ENCODE measurements at regions not wholly inside any gene's neighbourhood (a gene's known extent, or its start where the extent isn't known, plus 50 kb on each side); places are given as distances from the start of the nearest gene placed in this dataset.
"Not testable (repeated sequence)": the region's sequence is repeated elsewhere in the genome, so short reads cannot be mapped to it uniquely, and the experiment has no call there.

DNA sequence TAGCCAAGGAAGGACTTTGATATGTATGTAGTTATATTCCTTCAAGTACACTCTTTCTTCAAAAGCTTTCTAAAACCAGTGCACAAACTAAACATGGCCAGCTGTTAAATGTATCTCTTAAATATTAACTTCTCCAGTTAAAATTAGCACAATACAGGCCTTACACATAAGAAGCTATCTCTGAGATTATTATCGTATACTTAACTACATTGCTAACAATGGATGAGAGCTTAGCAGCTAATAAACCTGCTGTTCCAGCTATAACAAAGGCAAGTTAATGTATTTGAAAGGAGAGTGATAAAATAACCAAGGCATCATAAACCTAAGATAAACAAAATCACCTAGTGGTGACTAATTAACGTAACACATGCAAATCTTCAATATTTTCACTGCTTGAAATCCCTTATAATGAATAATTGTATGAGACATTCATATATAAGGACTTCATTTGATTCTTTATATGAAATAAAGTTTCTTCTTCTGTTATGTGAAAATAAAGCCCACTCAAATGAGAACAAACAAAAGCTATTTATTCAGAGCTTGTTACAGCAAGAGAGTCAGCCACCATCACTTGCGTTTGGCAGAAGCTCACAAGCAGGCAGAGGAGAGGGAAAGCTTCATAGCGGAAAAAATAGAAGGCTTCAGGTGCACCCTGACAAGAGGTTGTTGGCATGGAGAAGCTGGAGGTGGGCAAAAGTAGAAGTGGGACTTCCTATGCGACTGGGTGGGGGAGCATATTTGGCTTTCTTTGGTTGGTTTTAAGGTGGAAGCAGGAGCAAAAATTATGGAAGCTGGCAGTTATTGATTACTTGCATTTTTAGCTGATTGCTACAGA lies 274.1 kb upstream of the CHRM3 start:
- no peak for DNase-seq (ENCODE audit: low spot score)

DNA sequence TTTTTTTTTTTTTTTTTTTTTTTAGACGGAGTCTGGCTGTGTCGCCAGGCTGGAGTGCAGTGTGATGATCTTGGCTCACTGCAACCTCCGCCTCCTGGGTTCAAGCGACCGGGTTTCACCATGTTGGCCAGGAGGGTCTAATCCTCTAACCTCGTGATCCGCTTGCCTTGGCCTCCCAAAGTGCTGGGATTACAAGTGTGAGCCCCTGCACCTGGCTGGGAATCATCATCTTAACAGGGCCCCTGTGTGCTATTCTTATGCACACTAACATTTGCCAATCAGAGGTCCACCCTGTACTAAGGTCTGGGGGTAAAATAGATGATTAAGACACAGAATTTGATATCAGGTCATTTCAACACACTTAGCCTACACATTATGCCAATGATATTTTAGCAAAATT lies 278.7 kb upstream of the CHRM3 start:
- no peak for DNase-seq (ENCODE audit: low spot score)

DNA sequence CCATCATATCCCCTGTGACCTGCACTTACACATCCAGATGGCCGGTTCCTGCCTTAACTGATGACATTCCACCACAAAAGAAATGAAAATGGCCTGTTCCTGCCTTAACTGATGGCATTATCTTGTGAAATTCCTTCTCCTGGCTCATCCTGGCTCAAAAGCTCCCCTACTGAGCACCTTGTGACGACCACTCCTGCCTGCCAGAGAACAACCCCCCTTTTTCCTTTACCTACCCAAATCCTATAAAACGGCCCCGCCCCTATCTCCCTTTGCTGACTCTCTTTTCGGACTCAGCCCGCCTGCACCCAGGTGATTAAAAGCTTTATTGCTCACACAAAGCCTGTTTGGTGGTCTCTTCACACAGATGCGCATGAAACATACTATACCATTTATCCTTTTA lies 279.7 kb upstream of the CHRM3 start:
- not testable (repeated sequence) for DNase-seq (ENCODE audit: low spot score)

DNA sequence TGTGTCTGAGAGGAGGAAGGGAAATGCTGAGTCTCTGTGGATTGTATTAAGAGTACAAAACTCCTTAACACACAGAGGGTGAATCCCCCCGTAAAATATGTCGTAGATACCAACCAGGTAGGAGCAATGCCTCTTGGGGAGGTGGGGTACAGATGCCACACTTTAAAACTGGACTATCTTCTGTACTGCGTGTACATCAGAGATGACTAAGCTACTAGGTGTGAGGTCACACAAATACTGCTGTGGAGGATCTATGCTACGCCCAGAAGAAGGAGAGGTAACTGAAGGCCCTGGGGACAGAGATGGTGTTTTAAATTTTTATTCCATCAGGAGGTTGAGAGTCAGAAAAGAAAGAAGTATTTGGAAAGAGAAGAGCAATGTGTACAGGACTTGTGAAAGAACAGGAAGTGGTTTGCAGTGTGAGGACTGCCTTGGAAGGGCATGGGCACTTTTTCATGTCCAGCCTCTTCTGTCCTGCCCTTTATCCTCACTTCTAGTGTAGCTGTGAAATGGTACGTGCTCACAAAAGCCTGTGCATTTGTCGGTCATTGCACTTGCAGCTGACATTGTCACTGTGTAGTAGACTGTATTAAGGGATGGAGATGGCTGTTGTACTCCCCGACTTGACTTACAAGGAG lies 287.8 kb upstream of the CHRM3 start:
- DNase-seq (ENCODE audit: low spot score) = no peak

DNA sequence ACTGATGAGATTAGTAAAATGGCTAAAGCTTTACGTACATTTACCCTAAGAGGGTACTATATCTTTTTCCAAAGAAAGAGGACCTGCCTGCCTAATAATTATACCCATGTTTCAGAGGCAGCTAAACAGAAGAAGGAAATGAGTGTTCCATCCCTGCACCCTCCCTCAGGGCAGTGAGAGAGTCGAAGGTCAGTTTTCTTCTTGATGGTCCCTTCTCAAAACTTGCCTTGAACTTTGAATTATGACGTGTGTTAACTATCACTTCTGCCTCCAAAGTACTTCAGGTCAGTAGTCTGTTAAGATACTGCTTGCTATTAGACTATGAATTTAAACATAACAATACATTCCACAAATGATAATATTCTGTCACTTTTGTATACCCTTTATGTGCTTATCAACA lies 294.8 kb upstream of the CHRM3 start:
- DNase-seq (ENCODE audit: low spot score) = no peak

DNA sequence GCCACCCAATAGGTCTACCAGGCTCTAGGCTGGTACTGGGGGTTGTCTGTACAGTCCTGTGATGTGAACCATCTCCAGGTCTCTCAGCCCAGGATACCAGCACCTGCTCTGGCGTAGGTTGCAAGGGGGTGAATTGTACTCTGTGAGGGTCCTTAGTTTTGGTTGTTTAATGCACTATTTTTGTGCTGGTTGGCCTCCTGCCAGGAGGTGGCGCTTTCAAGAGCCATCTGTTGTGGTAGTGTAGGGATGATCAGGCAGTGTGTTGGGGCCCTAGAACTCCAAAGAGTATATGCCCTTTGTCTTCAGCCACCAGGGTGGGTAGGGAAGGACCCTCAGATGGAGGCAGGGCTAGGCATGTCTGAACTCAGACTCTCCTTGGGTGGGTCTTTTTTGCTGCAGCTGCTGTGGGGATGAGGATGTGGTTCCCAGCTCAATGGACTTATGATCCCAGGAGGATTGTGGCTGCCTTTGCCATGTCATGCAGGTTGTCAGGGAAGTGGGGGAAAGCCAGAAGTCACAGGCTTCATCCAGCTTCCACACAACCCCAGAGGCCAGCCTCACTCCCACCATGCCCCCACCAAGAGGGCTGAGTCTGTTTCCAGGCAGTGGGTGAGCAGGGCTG lies 301.8 kb upstream of the CHRM3 start:
- DNase-seq (ENCODE audit: low spot score) = no peak

DNA sequence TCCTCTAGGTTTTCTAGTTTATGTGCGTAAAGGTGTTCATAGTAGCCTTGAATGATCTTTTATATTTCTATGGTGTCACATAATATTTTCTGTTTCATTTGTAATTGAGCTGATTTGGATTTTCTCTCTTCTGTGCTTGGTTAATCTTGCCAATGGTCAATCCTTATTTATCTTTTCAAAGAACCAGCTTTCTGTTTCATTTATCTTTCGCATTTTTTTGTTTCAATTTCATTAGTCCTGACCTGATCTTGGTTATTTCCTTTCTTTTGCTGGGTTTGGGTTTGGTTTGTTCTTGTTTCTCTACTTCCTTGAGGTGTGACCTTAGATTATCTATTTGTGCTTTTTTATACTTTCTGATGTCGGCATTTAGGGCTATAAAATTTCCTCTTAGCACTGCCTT lies 304.4 kb upstream of the CHRM3 start:
- not testable (repeated sequence) for DNase-seq (ENCODE audit: low spot score)

DNA sequence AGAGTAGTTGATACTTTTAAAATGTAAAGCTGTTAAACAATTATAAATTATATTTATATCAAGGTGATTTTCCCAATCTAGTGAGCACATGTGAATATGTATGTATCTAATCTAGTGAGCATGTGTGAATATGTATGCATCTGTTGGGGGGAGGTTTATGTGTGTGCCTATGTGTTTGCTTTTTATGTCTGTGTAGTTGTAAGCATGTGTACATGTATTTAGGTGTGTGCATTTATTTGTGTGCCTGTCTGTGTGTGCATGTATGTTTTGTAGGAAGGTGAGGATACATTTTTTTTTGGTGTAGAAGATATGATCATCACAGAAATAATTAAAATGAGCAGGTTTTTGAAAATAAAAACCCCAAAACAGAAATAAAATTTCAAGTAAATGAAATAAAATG lies 318.9 kb upstream of the CHRM3 start:
- DNase-seq (ENCODE audit: low spot score) = no peak

DNA sequence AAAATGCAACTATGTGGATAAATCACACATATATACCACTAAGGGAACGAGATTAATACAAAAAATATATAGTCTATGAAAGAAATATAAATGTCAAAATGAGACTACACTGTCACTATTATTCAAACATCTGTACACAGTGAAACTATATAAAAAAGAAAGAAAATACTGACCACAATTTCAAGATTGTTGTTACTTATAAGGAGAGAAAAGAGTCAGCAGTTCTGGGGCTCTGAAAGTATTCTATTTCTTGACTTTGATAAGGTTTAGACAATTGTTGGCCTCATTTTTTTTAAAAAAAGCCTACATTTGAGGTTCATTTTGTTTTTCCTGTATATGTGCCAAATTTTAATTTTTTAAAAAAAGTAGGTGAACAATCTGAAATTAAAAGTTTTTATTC lies 319.3 kb upstream of the CHRM3 start:
- DNase-seq (ENCODE audit: low spot score) = no peak

DNA sequence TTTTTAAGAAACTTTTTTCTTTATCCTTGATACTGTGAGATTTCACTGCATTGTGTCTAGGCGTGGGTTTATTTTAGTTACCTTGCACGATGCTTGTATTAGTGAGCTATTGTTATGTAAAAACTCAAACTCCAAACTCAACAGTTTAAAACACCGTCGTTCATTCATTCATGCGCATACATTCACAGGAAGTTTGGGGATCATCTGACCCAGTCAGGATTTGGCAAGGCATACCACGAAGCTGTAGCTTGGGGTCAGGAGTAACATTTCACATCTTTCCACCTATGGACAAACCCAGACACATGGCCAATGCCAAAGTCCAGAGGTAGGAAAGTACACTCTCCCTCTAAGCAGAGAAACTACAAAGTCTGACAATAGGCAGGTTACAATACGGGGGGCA lies 324.6 kb upstream of the CHRM3 start:
- DNase-seq (ENCODE audit: low spot score) = no peak

DNA sequence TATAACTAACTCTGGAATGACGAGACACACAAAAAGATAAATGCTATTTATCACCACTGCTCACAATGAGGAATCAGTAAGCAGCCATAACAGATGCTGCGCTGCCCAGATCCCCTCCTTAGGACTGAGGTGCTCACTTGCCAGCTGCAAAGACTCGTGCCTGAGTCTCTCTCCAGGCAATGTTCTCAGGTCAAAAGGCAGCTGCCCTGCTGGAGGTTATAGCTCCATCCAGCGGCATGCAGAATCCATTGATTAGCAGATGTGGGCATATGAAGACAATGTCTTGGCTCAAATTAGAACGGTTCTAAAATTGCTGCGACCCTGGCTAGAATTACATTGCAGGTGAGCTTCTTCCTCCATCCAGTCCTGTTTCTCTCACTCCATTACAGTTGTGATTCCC lies 328.2 kb upstream of the CHRM3 start:
- DNase-seq (ENCODE audit: low spot score) = no peak

DNA sequence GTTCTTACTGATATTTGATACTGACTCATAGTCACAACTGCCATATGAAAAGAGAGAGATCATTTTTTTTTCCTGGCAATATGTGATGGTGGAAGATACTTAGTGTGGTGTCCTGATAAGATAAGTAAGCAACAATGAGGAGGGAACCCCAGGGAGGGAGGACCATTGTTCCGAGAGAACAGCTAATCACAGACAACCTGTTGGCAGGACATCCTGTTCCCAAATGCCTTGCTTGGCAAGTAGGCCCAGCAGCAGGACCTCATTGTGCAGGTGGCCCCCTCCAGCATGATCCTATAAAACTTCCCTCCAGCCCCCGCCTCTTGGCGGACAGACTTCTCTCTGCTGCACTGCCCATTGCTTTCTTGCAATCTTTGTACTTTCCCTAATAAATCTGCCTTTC lies 329.4 kb upstream of the CHRM3 start:
- DNase-seq (ENCODE audit: low spot score) = no peak

DNA sequence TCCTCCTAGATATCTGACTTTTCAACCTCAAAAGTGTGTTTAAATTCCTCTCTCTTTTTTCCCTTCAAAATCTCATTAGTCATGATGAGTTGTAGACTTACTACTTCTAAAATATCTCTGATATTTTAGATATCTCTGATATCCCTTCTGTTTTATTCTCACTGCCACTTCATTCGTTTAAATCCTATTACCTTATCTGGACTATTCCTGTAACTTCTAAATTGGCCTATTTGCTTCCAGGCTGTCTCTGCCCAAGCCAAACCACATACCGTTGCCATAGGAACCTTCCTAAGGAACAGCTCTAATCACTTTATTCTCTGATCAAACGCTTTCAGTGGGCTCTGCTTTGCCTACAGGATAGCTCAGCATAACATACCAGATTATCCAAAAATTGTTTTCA lies 333.1 kb upstream of the CHRM3 start:
- DNase-seq (ENCODE audit: low spot score) = no peak

DNA sequence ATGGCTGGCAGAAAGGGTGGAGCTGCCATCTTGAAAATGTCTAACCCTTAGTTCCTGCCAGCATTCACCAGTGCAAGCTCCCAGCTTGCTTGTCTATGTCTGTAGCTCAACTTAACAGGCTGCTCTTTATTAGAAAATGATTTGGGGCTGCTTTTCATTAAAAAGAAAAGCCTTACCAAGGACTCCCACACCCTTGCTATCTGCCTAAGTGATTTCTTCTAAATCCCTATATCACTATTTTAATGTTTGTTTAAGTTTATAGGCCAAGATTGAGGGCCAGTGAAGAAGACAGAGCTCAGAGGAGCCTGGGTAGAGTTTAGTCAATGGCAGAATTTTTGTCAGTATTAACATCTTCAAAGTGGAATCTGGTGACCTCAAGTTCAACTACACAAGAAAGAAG lies 336.8 kb upstream of the CHRM3 start:
- DNase-seq (ENCODE audit: low spot score) = no peak

DNA sequence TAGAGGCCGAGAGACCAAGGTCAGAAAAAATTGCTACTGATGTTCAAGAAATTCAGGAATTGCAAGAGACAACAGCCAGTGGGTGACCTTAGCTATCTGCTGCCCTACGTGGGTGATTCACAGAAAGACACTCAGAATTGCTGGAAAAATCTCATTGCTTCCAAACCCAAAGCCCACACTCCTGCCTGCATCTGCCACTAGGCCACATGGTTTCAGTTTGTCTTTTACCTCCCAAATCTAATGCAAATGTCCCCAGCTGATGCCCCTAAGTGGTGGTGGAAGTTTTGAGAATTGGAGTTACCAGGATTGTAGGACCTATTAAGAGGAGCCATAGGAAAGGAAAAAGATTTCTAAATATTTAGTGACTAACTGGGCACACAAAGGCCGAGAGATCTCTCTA lies 341.5 kb upstream of the CHRM3 start:
- no peak for DNase-seq (ENCODE audit: low spot score)

DNA sequence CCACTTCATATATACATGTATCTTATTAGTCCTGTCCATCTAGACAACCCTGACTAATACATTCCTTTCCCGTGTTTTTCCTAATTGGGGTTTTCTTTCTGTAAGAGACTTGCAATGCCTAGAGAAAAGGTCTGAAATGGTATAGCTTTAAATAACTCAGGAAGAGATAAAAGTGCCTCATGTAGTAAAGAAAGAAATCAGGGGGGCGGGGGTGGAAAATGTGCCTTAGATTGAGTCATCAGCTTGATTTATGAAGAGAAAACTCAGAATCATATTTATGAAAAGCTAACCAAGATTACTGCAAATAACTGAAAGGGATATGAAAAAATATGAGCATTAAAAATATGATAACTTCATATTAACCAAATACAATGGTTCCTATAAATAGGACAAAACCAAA lies 345.8 kb upstream of the CHRM3 start:
- DNase-seq (ENCODE audit: low spot score) = no peak

DNA sequence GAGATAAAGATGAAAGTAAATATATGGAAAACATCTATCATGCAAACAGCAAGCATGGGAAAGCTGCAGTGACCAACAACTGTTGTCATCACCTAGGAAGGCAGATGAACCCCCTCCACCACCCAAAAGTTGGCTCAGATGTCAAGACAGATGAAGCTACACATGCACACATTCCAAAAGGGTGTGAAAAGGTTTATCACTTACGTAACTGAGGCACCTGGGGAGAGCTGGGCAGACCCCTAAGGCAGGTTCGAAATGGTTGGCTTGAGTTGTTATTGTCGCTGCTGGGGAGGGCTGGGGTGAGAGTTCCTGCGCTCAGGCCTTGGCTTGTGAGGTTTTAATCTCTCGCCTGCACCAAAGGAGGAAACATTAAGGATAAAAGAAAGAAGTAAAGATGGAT lies 355.1 kb upstream of the CHRM3 start:
- no peak for DNase-seq (ENCODE audit: low spot score)

DNA sequence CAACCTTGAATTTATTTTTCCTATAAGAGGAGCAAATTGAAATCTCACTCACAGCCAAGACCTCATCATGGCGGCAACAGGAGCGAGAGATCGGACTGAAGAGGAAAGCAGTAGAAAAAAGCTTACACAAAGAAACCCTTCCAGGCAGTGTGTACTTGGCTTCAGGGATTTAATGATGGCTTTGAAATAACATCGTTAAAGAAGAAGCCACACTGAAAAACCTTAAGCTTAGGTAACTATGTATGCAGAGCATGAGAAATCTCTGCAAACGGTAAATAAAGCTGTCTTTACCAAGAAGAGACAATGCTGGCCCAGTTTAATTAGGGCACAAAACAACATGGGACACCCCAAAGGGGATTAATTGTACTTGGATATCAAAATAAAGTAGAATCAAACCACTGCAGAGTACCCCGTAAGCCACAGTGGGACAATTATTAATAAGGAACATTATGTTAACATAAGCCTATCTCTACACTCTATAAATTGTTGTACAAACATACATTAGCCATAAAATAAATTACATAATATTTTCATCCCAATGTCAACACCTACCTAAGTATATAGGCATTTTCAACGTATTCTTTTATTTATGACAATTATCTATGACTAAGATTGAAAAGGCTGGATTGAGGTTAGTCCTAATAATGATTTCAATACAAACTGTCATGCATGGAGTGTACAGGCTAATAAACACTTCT lies 360.2 kb upstream of the CHRM3 start:
- no peak for DNase-seq (ENCODE audit: low spot score)

DNA sequence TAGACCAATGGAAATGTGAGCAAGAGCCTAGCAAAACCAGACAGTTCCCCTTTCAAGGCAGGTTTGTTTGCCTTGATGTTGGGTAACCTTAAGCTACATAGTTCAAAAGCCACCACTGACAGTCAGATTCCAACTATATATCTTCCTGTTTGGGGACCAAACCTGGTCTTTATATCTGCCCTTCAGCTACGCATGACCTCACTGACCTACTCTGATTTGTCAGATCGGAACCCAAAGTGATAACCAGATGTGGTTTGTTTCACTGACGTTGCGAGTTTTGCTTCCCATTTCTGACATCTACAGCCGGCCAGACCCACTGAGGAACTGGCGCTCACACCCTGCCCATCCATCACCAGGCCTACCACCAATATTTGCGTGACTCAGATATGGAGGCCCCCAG lies 361.1 kb upstream of the CHRM3 start:
- no peak for DNase-seq (ENCODE audit: low spot score)

DNA sequence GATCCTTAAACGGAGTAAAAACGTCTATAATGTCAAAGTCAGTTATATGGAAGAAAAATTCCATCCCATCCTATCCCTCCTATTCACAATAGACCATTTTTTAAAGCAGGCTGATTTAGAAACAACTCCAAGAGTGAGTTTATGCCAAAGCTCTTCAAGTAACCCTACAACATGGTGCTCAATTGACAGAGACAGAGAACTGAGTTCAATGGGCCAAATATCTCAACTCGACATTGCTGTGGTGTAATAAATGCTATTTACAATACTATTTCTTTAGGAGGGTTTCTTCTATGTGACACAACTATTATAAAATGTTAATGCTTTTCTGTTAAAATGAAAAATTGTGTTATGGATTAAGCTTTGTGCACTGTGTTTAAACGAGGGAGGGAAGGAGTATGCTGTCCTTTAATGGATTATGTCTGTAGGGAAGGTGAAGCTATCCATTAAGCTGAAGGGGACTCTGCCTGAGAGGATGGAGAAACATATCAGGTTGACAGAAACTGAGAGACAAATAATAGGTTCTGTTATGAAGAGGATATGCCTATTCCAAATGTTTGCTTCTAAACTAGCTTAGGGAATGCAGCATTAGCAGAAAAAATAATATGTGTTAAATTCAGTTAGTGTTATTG lies 362.5 kb upstream of the CHRM3 start:
- no peak for DNase-seq (ENCODE audit: low spot score)

DNA sequence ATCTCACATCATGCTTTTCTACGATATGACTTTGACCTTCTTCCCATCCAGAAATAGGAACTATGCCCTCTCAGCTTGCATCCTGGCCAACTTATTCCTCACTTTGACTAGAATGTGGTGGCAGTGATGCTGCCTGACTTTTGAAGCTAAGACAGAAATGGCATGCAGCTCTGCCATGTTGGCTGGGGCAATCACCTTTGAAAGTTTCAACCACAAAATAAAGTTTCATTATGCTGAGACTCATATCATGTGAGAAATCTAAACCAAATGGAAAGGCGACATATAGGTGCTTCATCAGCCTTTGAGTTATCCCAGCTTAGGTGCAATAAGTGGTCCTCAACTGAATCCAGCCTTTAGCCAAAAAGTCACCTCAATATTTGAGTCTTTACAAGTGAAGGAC lies 370.0 kb upstream of the CHRM3 start:
- no peak for DNase-seq (ENCODE audit: low spot score)

DNA sequence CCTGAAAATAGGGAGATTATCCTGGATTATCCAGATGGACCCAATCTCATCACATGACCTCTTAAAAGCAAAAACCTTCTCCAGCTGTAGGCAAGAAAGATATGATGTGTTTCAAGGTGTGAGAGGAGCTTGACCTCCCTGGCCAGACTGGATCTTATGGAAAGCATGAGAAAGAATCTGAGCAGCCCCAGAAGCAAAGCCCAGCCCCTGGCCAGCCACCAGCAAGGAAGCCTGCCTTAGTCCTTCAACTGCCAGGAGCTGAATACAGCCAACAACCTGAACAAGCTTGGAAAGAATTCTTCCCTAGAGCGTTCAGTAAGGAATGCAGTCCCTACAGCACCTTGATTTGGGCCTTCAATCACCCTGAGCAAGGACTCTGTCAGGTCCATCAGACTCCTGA lies 375.0 kb upstream of the CHRM3 start:
- no peak for DNase-seq (ENCODE audit: low spot score)

Data from GM03348 (cell line).